Activated CD8-positive, alpha-beta memory T cell treated with anti-CD3 and anti-CD28 coated beads, Interleukin-2, amount 50 U/mL, for 24 hours (primary cell): ENCODE measurements at regions not wholly inside any gene's neighbourhood (a gene's known extent, or its start where the extent isn't known, plus 50 kb on each side); places are given as distances from the start of the nearest gene placed in this dataset.

Experiments used
- DNase-seq: peaks from one replicate; pipeline ENCODE4 v3.0.0-alpha.2; 2020; ENCODE audit errors: extremely low read depth

- no peak for DNase-seq
Observed at GRCh38 chrX:15915959-15916703, 61.5 kb upstream of the AP1S2 start.

GRCh38 chrX:15914486-15914885 is 59.9 kb upstream of the AP1S2 start:
- DNase-seq: no peak

- DNase-seq: no peak
Observed at GRCh38 chrX:15913146-15913545, 58.5 kb upstream of the AP1S2 start.

- no peak for DNase-seq
Observed at GRCh38 chrX:15911734-15912550, 57.3 kb upstream of the AP1S2 start.

- no peak for DNase-seq
Observed at GRCh38 chrX:15909605-15910004, 55.0 kb upstream of the AP1S2 start.

- no peak for DNase-seq
Observed at GRCh38 chrX:15908603-15909290, 54.1 kb upstream of the AP1S2 start.

- DNase-seq: no peak
Observed at GRCh38 chrX:15906041-15906943, 51.7 kb upstream of the AP1S2 start.
